ENCODE measurements at regions not wholly inside any gene's neighbourhood (a gene's known extent, or its start where the extent isn't known, plus 50 kb on each side); places are given as distances from the start of the nearest gene placed in this dataset.

DNA sequence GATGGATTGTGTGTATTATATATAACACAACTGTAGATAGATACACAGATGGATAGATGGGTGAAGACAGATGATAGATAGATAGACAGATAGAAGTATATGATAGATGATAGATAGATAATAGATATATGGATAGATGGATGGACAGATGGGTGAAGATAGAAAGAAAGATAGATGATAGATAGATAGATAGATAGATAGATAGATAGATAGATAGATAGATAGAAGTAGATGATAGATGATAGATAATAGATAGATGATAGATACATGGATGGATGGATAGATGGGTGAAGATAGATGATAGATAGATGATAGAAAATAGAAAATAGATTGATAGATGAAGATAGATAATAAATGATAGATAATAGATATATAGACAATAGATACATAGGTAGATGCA is 83.3 kb downstream of the FOXF2 start:
- TF ChIP-seq CTCF (IDR thresholded peaks at IDR 0.05), result no peak
- TF ChIP-seq POLR2AphosphoS5 (IDR thresholded peaks at IDR 0.05), result no peak
